ENCODE measurements at regions not wholly inside any gene's neighbourhood (a gene's known extent, or its start where the extent isn't known, plus 50 kb on each side); places are given as distances from the start of the nearest gene placed in this dataset.

- TF ChIP-seq CTCF (IDR thresholded peaks at IDR 0.05 in 4 of 5, conservative IDR thresholded peaks at IDR 0.05 in 1 of 5) (no peak), POLR2A (IDR thresholded peaks at IDR 0.05) (no peak)
These were observed 56.7 kb upstream of the COL13A1 start for GRCh38 chr10:69744971-69745370.
